ENCODE measurements at regions not wholly inside any gene's neighbourhood (a gene's known extent, or its start where the extent isn't known, plus 50 kb on each side); places are given as distances from the start of the nearest gene placed in this dataset.

DNA sequence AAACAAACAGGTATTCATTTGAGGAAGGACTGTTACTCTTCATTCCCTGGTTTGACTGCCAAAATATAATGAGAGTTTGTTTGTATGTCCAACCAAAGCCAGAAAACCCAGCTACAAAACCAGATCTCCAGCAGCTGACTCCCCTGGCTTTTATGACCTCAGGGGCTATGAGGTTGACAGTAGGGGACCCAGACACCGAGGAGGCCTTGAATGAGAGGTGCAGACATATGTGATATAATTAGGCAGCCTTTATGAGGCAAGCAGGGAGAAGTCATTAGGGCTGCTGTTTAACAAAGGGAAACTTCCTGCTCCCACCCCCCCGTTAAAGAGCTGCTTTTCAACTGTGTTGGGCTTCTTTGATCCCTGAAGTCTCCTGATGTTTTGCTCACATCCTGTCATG, 236.7 kb downstream of the SLC4A3 start:
- H2BK5ac ChIP-seq (ENCODE audit: insufficient read length, low read length): no peak overlapping the region
- no peaks in the 10 kb centered on the region for H3K79me1 ChIP-seq (ENCODE audit: insufficient read depth, low read depth, low read length, poor library complexity, severe bottlenecking)
- H4K20me1 ChIP-seq (ENCODE audit: control insufficient read depth, insufficient read depth, insufficient read length): no peaks in the 10 kb centered on the region
- no peaks in the 10 kb centered on the region for H3K23me2 ChIP-seq (ENCODE audit: insufficient read length, low read depth, low read length, poor library complexity, severe bottlenecking)
- H3K23ac ChIP-seq (ENCODE audit: insufficient read length, low read depth, low read length): no peak overlapping the region
- H3K18ac ChIP-seq (ENCODE audit: insufficient read length, low read depth, low read length): no peak overlapping the region
- no peak overlapping the region for H2BK20ac ChIP-seq (ENCODE audit: low read depth, low read length, poor library complexity, severe bottlenecking)
- H3K27ac Mint-ChIP-seq: no peak overlapping the region
- H2BK120ac ChIP-seq (ENCODE audit: low read depth, low read length, poor library complexity, severe bottlenecking): no peak overlapping the region
- H4K5ac ChIP-seq (ENCODE audit: insufficient read length, low read depth, low read length): no peak overlapping the region
- TF ChIP-seq, protein P1, sequence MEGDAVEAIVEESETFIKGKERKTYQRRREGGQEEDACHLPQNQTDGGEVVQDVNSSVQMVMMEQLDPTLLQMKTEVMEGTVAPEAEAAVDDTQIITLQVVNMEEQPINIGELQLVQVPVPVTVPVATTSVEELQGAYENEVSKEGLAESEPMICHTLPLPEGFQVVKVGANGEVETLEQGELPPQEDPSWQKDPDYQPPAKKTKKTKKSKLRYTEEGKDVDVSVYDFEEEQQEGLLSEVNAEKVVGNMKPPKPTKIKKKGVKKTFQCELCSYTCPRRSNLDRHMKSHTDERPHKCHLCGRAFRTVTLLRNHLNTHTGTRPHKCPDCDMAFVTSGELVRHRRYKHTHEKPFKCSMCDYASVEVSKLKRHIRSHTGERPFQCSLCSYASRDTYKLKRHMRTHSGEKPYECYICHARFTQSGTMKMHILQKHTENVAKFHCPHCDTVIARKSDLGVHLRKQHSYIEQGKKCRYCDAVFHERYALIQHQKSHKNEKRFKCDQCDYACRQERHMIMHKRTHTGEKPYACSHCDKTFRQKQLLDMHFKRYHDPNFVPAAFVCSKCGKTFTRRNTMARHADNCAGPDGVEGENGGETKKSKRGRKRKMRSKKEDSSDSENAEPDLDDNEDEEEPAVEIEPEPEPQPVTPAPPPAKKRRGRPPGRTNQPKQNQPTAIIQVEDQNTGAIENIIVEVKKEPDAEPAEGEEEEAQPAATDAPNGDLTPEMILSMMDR (conservative IDR thresholded peaks at IDR 0.05): no peak
- H3K9ac ChIP-seq (ENCODE audit: extremely low read depth, insufficient read length, low read length): no peak overlapping the region
- no peak overlapping the region for H4K8ac ChIP-seq (replicated peaks; ENCODE audit: insufficient read length, low read depth, low read length)
- H3K4me3 Mint-ChIP-seq: no peak overlapping the region
- peaks cover 7% of the 10 kb centered on the region; the same call in 1 of the 2 replicates for H3K27me3 Mint-ChIP-seq (ENCODE audit: low read depth)
- H3T11ph ChIP-seq (ENCODE audit: low read length): no peak overlapping the region
- no peak for DNase-seq
- H3K4me1 Mint-ChIP-seq: peaks cover 3 to 7% of the 10 kb centered on the region in 2 experiments
- no peaks in the 10 kb centered on the region for H3K4me1 ChIP-seq (ENCODE audit: insufficient read depth, low read length)
- no peak overlapping the region for H2BK15ac ChIP-seq (ENCODE audit: low read depth, low read length)
- no peaks in the 10 kb centered on the region for H3K36me3 Mint-ChIP-seq (ENCODE audit: insufficient read depth in 1 of 3, low read depth in 3 of 3)
- H2AFZ ChIP-seq (ENCODE audit: low read length): no peak overlapping the region
- no peak overlapping the region for H4K91ac ChIP-seq (ENCODE audit: insufficient read length, low read depth, low read length)
- no peaks in the 10 kb centered on the region for H3K9me3 ChIP-seq (ENCODE audit: control insufficient read depth, low read depth, low read length)
- H3K14ac ChIP-seq (ENCODE audit: insufficient read depth, low read length): no peak overlapping the region
- H3K4me2 ChIP-seq (ENCODE audit: insufficient read depth, insufficient read length, low read length): no peak overlapping the region
- no peak overlapping the region for H3K27ac ChIP-seq (ENCODE audit: insufficient read length, low read depth, low read length)
- no CpG with 5 or more reads among the region's 2 CpGs for WGBS (ENCODE audit: extremely low coverage, insufficient read length, low lambda C conversion rate)
- H3K9me3 Mint-ChIP-seq: no peaks in the 10 kb centered on the region; a peak in 1 of 5 replicates
- H3K4ac ChIP-seq (ENCODE audit: low read depth, low read length): no peak overlapping the region
- no peak overlapping the region for H2BK12ac ChIP-seq (ENCODE audit: insufficient read length, low read depth, low read length)
- H3K27me3 ChIP-seq (ENCODE audit: insufficient read depth, low read length): no peaks in the 10 kb centered on the region
- H3K79me2 ChIP-seq (ENCODE audit: insufficient read depth, low read length): no peaks in the 10 kb centered on the region
- H3K56ac ChIP-seq (ENCODE audit: insufficient read length, low read depth, low read length): no peak overlapping the region
- no peak overlapping the region for H2AK5ac ChIP-seq (ENCODE audit: insufficient read length, low read length)
